ENCODE measurements at regions not wholly inside any gene's neighbourhood (a gene's known extent, or its start where the extent isn't known, plus 50 kb on each side); places are given as distances from the start of the nearest gene placed in this dataset.

GRCh38 chr10:124343351-124344265 lies 75.1 kb downstream of the OAT start:
- TF ChIP-seq MAFK (IDR thresholded peaks at IDR 0.05; ENCODE audit: low read depth, low read length) (no peak), CTCF (conservative IDR thresholded peaks at IDR 0.05; ENCODE audit: low read depth, low read length) (no peak), USF2 (IDR thresholded peaks at IDR 0.05; ENCODE audit: low read depth, low read length) (no peak), RCOR1 (IDR thresholded peaks at IDR 0.05; ENCODE audit: insufficient replicate concordance, low read length) (no peak), POLR2A (IDR thresholded peaks at IDR 0.05; ENCODE audit: low read depth, low read length) (no peak)
